Erythroblast (primary cell): ENCODE measurements at regions not wholly inside any gene's neighbourhood (a gene's known extent, or its start where the extent isn't known, plus 50 kb on each side); places are given as distances from the start of the nearest gene placed in this dataset.
"Not testable (repeated sequence)": the region's sequence is repeated elsewhere in the genome, so short reads cannot be mapped to it uniquely, and the experiment has no call there.

Experiments
- DNase-seq, 2 experiments: peaks; one replicate each; lab custom pipeline; 2025; lab: John Stamatoyannopoulos, UW
- GATA1 ChIP-seq: IDR thresholded peaks from 2 replicates; pipeline ENCODE4 v1.6.1; 2011; ENCODE audit warnings: low read depth, mild to moderate bottlenecking, control low read depth, low read length, moderate library complexity
- POLR2A ChIP-seq: IDR thresholded peaks from 2 replicates; pipeline ENCODE4 v1.6.1; 2011; ENCODE audit warnings: mild to moderate bottlenecking, low read length

DNA sequence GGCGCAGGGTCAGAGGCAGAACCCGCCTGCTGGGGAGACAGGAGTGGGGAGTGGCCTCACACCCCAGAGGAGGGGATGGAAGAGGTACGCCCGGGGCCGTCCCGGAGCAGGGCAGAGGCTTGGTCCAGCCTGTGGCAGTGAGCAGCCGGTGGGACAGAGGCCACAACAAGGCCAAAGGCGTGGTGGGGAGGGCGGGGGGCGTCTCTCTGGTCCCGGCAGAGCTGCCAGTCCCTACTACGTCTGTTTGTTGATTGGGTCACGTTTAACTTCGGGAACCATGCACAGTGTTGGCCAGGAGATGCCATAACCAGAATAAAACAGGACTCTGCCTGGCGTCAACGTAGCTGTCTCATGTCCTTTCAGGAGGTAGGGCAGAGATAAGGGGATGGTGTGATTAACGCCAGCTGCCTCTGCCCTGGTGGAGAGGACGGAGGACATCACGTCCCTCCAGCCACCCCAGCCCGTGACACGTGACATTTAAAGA lies 192.8 kb downstream of the BANP start:
- no peak for DNase-seq
- TF ChIP-seq POLR2A (no peak), GATA1 (no peak)

DNA sequence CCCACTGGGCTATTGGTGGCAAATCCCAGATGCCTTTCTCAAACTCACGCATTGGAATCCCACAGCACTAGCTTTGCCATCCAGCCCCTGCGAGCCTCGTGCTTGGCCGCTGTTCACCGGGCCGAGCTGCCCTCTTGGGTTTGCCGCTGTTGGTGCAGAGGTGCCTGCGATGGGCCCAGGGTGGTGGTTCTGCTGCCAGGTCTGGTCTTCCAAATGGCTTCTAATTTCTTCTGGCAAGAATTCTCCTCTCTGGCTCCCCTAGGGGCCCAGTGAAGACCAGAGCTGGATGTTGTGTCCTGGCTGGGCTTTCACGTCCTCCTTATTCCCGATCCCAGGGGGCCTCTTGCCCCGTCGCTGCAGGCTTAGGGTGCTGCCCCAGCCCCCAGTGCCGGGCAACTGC lies 194.1 kb downstream of the BANP start:
- not testable (repeated sequence) for DNase-seq

DNA sequence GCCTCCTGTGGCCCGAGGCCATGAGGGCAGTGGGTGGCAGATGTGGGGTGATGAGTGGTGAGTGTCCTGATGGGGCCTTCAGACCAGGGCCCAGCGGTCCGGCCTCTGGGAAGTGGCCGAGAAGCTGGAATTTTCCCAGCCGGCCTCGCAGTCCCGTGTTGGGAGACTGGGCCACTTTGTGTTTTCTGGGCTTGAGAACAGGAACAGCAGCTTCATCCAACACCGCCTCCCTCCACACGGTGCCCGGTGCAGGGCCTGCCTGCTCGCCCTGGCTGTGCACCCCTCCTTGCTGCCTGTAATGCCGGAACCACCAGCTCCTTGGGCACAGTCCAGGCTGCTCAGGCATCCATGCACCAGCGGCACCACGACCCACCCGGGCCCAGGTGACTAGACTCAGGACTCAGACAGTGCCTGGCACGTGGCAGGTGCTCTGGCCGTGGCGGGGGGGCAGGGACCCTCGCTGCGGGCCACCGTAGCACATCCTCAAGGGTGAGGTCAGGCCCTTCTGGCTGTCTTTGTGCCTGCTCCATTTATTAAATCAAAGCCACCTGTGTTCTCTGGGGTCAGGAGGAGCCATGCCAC lies 194.7 kb downstream of the BANP start:
- DNase-seq, result not testable (repeated sequence)

DNA sequence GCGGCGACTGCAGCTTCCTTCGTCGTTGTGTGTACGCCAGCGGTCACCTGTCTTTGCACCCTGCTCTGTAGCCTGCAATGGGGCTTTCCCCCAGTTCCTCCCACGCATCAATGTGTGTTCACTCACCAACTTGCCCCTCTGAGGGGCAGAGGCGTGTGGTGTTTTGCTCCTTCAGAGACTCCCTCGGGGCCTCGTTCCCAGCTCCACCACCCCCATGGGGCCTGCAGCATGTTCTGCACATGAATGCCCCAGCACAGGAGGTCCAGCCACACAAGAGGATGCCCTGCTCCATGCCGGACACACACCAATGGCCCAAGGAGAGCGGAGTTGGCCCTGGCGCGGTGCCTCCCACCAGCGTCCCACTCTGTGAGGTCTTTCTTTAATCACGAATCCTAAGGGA lies 196.8 kb downstream of the BANP start:
- DNase-seq, result not testable (repeated sequence)

DNA sequence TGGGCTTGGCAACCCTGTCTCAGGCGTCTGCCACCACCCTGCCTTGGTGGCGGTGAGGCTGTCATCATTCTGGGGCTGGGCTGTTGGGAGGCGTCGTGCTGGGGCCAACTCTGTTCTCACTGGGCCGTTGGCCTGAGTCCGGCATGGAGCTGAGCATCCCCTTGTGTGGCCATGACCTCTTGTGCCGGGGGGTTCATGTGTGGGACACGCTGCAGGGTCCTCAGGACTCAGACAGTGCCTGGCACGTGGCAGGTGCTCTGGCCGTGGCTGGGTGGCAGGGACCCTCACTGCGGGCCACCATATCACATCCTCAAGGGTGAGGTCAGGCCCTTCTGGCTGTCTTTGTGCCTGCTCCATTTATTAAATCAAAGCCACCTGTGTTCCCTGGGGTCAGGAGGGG lies 197.4 kb downstream of the BANP start:
- not testable (repeated sequence) for DNase-seq

DNA sequence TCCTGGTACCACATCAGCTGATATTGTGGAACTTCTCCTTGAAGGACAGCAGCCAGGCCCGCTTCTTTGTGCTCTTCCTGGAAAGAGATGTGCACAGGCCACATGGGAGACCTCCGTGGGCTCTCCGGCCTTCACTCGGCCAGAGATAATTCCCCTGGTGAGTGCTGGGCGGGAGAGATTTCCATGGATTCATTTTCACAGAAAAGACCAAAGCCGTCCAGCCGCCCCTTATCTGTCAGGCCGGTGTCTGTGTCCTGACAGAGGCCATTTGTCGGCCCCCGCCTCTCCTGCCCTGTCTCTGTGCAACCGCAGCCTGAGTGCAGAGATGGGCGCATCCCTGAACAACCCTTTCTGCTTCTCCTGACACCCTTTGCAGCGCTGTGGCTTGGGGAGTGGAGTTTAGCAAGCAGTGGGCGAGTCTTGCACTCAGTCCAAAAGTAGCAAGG lies 197.9 kb downstream of the BANP start:
- not testable (repeated sequence) for DNase-seq

DNA sequence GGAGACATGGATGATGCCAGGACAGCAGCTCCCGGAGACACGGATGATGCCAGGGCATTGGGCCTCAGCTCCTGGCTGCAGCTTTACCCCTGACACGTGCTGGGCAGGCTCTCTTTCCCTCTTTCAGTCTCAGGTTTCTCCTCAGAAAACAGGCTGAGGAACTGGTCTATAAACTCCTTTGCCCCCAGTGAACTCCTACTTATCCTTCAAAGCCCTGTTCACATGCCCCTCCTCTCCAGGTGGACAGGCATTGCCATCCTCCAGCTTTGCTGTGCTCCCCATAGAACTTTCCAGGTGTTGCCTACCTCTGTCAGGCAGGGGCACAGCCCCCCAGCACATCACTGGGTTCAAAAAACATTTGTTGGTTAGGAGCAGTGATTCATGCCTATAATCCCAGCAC lies 198.4 kb downstream of the BANP start:
- DNase-seq, result not testable (repeated sequence)

DNA sequence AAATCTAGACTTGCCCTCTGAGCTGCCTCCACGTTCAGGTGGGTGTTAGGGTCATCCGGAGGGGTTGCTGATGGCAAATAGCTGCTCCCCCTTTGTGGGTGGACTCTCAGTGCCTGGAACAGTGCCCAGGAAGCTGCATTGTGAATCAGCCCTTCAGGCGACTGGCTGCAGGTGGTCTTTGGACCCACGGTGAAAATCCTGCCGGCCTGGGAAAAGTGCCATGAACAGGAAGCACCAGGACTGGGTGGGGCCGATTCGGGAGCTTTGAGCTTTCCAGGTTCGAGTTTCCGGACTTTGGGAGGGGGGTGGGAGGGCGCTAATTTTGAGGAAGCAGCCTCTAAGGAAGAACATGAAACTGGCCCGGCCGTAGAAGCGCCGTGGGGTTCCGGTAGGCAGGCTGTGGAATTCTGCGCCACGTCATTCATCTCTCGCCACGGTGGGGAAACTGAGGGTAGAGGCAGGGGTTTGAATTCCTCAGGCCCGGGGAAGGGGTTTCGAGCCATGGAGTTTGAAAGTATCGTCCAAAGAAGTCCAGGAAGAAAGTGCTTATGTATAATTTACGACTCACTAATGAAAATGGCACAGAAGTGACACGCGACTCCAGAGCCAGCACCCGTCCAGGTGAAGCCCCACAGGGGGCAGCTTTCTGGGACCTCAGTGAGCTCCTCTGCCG lies 199.4 kb downstream of the BANP start:
- not testable (repeated sequence) for DNase-seq

DNA sequence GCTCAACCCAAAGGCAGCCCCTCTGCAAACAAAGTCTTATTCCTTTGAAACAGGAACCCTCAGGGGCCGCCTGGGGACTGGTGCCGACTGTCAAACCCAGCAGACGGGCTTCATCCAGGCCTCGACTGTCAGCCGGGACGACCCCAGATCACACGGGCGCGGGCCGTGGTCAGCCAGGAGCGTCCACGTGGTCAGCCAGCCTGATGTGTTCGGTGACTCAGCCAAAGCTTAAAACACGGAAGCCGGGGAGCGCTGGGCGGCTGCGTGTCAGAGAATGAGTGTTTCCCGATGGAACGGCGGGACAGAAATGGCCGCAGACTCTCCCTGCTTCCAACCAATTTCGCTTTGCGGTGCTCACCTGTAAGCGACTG lies 199.9 kb downstream of the BANP start:
- not testable (repeated sequence) for DNase-seq

DNA sequence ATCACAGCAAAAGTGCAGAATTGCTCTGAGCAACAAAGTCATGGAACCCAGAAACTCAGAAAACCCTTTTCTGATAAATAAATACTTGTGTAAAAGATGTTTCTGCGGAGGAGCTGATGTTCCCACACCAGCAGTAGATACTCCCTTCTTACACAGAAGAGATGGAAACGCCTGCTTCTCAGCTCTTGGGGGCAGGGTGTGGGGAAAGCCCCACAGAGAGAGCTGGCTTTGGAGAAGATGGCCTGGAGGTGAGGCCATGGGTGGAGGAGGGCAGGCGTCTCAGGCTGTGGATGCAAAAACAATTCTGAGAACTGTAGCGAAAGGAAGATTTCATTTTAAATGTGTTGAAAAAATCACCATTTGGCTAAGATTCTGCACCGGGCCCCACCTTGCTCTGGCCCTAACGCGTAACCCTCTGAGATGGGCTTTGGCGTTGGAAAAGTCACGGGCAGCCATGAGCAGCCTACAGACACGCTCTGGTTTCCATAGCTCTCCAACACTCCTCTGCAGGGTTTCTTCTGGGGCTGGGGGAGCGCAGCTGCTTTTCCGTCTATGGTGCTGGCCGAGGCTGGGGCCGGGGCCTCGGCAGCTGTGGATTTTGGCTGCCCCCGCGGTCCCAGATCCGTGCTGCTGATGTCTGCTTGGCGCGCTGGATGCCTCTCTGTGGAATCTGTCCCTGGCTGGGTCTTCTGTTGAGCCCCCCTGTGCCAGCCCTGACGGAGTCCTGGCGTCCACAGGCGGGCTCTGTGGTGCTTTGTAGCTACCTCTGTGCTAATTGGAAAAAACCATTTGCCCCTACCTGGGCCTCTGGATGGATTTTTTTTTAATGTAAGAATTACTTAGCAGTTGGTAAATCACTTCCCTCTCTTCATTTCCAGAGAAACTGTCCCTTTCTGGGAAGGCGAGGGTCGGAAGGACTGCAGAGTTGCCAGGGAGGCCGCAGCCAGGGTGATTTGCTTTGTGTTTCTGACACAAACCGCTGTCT lies 200.9 kb downstream of the BANP start:
- DNase-seq, result not testable (repeated sequence)

DNA sequence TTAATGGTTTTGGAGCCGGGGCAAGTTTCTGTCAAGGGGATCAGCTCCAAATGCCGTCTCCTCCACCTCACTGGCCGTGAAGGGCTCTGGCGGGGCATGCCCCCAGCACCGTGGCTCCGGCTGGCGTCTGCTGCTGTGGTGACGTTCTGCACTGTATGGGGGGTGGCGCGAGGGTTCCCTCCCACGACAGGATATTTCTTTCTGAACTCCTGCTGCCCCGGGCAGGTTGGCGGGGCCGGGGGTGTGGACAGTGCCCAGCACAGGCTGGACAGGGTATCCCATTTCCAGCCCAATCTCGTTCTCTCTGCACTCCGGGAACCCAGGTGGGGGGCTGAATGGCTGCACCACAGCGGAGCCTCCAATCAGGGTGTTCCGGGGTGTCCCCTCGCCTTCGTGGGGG lies 201.6 kb downstream of the BANP start:
- DNase-seq, result not testable (repeated sequence)

DNA sequence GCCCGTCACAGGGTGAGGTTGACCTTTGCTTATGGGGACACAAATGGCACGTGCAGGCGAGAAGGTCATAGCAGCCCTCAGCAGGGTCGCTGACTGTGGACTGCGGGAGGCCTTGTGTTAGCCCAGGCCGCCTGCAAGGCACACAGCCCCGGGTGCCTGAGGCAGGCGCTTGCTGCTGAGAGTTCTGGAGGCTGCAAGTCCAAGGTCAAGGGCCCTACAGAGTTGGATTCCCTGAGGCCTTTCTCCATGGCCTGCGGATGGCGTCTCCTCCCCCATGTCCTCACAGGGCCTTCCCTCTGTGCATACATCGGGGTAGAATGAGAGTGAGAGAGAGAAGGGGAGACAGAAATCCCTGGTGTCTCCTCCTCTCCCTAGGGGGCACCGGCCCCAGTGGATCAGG lies 202.3 kb downstream of the BANP start:
- DNase-seq, result not testable (repeated sequence)

DNA sequence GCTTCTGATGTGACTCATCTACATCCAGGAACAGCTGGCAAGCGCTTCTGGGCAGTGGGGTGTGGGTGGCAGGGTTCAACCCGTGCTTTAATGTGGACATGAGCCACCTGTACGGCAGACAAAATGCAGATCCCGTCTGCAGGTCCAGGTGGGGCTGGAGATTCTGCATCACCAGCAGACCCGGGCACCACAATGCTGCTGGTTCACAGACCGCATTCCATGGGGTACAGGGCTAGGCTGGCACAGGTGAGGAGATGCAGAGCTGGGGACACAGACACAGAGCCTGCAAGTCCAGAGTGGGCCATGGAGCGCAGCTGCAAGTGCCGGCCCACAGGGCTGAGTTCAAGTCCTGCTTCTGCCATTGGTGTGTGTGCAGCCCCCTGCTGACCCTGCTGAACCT lies 203.7 kb downstream of the BANP start:
- not testable (repeated sequence) for DNase-seq

DNA sequence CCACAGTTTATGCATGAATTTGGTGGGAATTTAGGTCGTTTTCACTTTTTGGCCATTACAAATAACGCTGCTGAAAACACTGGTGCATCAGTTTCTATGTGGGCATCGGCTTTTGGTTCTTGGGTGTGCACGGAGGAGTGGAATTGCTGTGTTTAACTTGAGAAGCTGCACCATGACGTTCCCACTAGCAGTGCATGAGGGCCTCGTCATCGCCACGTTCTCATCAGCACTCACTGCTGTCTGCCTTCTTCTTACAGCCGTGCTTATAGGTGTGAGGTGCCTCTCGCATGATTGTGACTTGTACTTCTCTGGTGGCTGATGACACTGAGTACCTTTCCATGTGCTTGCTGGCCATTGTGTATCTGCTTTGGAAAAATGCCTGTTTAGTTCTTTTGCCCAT lies 204.4 kb downstream of the BANP start:
- DNase-seq, result not testable (repeated sequence)

DNA sequence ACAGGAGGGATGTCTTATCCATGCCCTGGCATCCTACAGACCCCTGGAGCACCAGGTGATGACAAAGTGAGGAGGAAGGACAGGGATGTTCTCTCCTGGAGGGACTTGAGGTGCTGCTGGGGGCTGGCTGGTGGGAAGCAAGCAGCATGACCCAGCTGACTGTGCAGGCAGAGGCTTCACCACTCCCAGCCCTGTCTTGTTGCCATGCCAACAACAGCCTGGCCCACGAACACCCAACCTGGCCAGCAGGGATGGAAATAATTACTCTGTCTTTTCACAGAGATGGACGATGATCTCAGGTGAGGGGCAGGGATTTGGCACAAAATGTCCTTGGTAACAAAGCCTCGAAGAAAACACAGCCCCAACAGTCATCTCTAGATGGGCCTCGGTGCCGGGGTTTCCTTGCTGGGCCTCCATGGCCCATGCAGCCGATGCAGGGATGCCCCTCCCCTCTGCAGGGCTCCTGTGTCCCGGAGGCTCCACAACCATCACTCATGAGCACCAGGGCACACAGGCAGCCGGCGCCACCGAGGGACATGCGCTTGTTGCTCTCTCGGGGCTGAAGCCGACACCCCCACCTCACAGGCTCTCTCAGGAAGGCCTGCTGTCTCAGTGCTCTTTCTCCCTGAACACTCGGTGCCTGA lies 205.5 kb downstream of the BANP start:
- not testable (repeated sequence) for DNase-seq

DNA sequence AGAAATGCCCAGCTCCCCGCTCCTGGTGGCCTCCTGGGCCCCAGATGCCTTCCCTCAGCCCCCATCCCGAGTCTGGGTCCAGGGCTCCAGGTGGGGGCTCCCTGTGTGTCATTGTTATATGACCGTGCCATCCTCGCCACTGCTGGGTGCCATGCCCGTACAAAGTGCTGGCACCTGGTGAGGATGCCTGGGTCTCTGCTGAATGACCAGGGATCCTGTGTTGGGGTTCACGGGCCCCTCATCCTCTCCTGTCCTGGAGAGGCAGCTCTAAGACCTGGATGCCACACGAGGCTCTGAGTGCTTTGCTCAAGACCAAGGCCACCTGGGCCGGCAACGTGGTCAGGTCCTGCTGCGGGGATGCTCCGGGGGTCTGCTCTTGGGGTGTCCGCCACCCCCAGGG lies 206.5 kb downstream of the BANP start:
- not testable (repeated sequence) for DNase-seq

DNA sequence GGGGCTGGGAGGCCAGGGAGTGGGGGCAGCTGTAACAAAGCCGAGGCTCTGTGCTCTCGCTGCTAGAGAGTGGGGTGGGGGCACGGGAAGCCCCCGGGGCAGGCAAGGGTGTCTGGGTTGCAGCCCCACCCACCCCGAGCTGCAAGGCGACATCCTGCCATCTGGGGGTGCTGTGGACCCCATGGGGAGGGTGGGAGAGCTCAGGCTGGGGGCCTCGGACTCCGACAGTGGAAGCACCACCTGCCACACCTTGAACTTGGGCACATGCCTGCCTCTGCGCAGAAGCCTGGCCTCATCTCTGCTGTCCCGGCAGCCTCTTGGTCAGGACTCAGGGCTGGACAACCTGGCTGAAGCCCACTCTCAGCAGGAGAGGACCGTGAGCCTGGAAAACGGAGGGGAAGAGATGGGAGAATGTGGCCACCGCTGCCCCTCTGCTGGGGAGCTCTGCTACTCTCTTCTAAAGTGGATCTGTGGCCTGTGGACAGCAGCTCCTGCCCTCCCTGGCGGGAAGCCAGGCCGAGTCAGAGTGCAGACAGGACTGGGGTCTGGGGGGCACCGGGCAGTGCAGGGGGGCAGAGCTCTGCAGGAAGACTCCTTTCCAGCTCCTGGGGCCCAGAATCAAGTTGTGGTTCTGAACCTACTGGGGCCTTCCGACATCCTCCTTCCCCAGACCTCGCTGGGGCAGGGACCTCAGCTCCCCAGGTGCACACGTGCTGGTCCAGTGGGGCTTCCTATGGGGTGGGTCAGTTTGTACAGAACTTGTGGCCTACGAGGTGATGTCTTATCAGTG lies 207.2 kb downstream of the BANP start:
- not testable (repeated sequence) for DNase-seq

DNA sequence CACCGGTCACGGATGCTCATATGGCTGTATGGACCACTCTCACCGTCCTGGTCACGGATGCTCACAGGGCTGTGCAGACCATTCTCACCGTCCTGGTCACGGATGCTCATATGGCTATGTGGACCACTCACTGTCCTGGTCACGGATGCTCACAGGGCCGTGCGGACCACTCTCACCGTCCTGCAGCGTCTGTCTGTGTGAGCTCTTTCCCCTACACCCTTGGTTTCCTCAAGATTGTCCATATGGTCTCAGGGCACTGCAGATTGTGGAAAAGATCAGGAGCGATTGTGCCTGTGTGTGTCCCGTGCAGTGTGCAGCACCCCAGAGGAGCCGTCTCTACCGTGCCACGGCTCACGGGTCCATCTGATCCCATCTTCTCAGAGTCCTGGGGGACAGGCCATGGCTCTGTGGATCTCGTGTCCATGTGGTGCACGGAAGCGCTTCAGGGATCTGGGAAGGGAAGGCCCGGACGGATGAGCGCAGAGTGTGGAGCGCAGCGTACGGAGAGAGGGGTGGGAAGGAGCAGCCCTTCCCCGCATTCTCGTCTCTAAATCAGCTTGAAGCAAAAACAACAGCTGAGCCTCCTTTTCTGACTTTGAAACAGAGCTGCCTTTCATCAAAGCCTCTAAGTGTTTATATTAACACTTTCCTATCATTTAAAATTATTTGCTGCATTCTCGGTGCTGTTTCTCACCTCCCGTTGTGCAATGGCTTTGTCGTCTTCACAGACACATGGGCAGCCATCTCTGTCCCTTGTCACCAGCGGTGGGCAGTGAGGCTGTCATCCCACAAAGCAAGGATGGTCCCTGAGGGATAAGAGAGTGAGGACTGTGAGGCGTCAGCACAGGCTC lies 208.0 kb downstream of the BANP start:
- not testable (repeated sequence) for DNase-seq

DNA sequence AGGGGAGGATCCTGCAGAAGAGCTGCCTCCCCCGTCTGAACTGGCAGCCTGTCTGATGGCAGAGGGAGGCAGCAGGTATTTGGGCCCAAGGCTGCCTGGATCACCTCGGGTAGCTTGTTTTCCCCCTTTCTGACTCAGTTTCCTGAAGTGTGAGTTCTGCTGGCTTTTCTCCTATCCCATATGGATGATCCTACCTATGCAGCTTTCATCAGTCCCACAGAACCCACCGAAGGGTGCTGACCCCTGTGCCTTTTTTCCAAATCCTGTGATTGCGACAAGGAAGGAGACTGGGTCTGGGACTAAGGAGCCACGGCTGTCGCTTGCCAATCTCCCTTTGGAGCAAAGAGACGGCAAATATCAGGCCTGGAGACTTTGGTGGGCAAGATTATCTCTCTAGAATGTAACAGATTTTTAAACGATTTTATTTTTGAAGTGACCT lies 208.7 kb downstream of the BANP start:
- DNase-seq, result not testable (repeated sequence)
